ENCODE measurements at regions not wholly inside any gene's neighbourhood (a gene's known extent, or its start where the extent isn't known, plus 50 kb on each side); places are given as distances from the start of the nearest gene placed in this dataset.

GRCh38 chr3:541062-541801, 344.7 kb downstream of the CHL1 start:
- no peak for TF ChIP-seq CTCF (IDR thresholded peaks at IDR 0.05)
- no peak for TF ChIP-seq EP300 (IDR thresholded peaks at IDR 0.05; ENCODE audit: borderline replicate concordance in 1 of 2, low read depth in 1 of 2, low read length in 1 of 2)
- no peak for TF ChIP-seq TAF1 (IDR thresholded peaks at IDR 0.05; ENCODE audit: borderline replicate concordance, low read depth, low read length)
- TF ChIP-seq TEAD4 (IDR thresholded peaks at IDR 0.05; ENCODE audit: borderline replicate concordance, insufficient read depth): no peak
- TF ChIP-seq NFIC (IDR thresholded peaks at IDR 0.05; ENCODE audit: borderline replicate concordance): no peak
- TF ChIP-seq, protein P1, sequence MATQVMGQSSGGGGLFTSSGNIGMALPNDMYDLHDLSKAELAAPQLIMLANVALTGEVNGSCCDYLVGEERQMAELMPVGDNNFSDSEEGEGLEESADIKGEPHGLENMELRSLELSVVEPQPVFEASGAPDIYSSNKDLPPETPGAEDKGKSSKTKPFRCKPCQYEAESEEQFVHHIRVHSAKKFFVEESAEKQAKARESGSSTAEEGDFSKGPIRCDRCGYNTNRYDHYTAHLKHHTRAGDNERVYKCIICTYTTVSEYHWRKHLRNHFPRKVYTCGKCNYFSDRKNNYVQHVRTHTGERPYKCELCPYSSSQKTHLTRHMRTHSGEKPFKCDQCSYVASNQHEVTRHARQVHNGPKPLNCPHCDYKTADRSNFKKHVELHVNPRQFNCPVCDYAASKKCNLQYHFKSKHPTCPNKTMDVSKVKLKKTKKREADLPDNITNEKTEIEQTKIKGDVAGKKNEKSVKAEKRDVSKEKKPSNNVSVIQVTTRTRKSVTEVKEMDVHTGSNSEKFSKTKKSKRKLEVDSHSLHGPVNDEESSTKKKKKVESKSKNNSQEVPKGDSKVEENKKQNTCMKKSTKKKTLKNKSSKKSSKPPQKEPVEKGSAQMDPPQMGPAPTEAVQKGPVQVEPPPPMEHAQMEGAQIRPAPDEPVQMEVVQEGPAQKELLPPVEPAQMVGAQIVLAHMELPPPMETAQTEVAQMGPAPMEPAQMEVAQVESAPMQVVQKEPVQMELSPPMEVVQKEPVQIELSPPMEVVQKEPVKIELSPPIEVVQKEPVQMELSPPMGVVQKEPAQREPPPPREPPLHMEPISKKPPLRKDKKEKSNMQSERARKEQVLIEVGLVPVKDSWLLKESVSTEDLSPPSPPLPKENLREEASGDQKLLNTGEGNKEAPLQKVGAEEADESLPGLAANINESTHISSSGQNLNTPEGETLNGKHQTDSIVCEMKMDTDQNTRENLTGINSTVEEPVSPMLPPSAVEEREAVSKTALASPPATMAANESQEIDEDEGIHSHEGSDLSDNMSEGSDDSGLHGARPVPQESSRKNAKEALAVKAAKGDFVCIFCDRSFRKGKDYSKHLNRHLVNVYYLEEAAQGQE (IDR thresholded peaks at IDR 0.05; ENCODE audit: low read depth, low read length): no peak
- no peak for TF ChIP-seq GABPA (IDR thresholded peaks at IDR 0.05; ENCODE audit: low read depth)
- TF ChIP-seq RAD21 (IDR thresholded peaks at IDR 0.05; ENCODE audit: low read length): no peak
- no peak for TF ChIP-seq MXI1 (IDR thresholded peaks at IDR 0.05; ENCODE audit: low read depth, low read length)
